ENCODE measurements at regions not wholly inside any gene's neighbourhood (a gene's known extent, or its start where the extent isn't known, plus 50 kb on each side); places are given as distances from the start of the nearest gene placed in this dataset.

DNA sequence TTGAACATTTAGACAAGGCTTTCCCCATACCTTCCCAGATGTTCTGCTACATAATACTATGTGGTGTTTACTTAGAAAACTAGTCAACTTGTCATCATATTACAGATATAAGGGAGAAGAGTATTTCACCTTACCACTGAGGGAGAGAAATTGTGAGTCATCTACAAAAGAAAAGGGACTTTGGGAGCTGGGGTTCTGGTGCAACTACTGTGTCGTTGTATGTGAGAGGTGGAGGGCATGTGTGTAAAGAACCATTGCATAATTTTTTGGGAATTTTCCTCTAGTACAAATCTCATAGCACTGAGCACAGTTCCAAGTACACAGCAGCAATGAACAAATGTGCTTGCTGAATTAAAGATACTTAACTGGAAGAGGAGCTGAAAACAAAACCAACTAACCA lies 665.6 kb downstream of the DHX35 start:
- Mint-ChIP-seq H3K9me3 (no peaks in the 10 kb centered on the region; the same call in 2 of the 3 replicates), H3K36me3 (ENCODE audit: low read depth) (no peaks in the 10 kb centered on the region), H3K27me3 (ENCODE audit: insufficient read depth, low read depth, poor library complexity) (no peaks in the 10 kb centered on the region), H3K27ac (no peak overlapping the region), H3K4me1 (peaks cover 3% of the 10 kb centered on the region; the same call in 2 of the 3 replicates), H3K4me3 (no peak overlapping the region)
- Histone ChIP-seq H3F3A (replicated peaks; ENCODE audit: low read depth) (no peaks in the 10 kb centered on the region), H3K27ac (ENCODE audit: low read depth) (no peak overlapping the region), H3K4me2 (no peak overlapping the region), H2AFZ (no peak overlapping the region), H3K4me1 (ENCODE audit: insufficient read depth) (no peaks in the 10 kb centered on the region), H3K79me2 (replicated peaks; ENCODE audit: insufficient read depth) (no peaks in the 10 kb centered on the region), H4K20me1 (replicated peaks; ENCODE audit: insufficient read depth) (no peaks in the 10 kb centered on the region), H3K27me3 (ENCODE audit: insufficient read depth) (no peaks in the 10 kb centered on the region), H3K4me3 (no peak overlapping the region), H3K36me3 (ENCODE audit: insufficient read depth) (no peaks in the 10 kb centered on the region), H3K9me2 (ENCODE audit: insufficient read depth) (peaks cover 14% of the 10 kb centered on the region)
- TF ChIP-seq JUNB (IDR thresholded peaks at IDR 0.05; ENCODE audit: unreplicated experiment), result no peak
- TF ChIP-seq, protein P1, sequence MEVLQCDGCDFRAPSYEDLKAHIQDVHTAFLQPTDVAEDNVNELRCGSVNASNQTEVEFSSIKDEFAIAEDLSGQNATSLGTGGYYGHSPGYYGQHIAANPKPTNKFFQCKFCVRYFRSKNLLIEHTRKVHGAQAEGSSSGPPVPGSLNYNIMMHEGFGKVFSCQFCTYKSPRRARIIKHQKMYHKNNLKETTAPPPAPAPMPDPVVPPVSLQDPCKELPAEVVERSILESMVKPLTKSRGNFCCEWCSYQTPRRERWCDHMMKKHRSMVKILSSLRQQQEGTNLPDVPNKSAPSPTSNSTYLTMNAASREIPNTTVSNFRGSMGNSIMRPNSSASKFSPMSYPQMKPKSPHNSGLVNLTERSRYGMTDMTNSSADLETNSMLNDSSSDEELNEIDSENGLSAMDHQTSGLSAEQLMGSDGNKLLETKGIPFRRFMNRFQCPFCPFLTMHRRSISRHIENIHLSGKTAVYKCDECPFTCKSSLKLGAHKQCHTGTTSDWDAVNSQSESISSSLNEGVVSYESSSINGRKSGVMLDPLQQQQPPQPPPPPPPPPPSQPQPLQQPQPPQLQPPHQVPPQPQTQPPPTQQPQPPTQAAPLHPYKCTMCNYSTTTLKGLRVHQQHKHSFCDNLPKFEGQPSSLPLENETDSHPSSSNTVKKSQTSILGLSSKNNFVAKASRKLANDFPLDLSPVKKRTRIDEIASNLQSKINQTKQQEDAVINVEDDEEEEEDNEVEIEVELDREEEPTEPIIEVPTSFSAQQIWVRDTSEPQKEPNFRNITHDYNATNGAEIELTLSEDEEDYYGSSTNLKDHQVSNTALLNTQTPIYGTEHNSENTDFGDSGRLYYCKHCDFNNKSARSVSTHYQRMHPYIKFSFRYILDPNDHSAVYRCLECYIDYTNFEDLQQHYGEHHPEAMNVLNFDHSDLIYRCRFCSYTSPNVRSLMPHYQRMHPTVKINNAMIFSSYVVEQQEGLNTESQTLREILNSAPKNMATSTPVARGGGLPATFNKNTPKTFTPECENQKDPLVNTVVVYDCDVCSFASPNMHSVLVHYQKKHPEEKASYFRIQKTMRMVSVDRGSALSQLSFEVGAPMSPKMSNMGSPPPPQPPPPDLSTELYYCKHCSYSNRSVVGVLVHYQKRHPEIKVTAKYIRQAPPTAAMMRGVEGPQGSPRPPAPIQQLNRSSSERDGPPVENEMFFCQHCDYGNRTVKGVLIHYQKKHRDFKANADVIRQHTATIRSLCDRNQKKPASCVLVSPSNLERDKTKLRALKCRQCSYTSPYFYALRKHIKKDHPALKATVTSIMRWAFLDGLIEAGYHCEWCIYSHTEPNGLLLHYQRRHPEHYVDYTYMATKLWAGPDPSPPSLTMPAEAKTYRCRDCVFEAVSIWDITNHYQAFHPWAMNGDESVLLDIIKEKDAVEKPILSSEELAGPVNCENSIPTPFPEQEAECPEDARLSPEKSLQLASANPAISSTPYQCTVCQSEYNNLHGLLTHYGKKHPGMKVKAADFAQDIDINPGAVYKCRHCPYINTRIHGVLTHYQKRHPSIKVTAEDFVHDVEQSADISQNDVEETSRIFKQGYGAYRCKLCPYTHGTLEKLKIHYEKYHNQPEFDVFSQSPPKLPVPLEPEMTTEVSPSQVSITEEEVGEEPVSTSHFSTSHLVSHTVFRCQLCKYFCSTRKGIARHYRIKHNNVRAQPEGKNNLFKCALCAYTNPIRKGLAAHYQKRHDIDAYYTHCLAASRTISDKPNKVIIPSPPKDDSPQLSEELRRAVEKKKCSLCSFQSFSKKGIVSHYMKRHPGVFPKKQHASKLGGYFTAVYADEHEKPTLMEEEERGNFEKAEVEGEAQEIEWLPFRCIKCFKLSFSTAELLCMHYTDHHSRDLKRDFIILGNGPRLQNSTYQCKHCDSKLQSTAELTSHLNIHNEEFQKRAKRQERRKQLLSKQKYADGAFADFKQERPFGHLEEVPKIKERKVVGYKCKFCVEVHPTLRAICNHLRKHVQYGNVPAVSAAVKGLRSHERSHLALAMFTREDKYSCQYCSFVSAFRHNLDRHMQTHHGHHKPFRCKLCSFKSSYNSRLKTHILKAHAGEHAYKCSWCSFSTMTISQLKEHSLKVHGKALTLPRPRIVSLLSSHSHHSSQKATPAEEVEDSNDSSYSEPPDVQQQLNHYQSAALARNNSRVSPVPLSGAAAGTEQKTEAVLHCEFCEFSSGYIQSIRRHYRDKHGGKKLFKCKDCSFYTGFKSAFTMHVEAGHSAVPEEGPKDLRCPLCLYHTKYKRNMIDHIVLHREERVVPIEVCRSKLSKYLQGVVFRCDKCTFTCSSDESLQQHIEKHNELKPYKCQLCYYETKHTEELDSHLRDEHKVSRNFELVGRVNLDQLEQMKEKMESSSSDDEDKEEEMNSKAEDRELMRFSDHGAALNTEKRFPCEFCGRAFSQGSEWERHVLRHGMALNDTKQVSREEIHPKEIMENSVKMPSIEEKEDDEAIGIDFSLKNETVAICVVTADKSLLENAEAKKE (CRISPR knock-in tag; IDR thresholded peaks at IDR 0.05), result no peak
- TF ChIP-seq, protein P2, sequence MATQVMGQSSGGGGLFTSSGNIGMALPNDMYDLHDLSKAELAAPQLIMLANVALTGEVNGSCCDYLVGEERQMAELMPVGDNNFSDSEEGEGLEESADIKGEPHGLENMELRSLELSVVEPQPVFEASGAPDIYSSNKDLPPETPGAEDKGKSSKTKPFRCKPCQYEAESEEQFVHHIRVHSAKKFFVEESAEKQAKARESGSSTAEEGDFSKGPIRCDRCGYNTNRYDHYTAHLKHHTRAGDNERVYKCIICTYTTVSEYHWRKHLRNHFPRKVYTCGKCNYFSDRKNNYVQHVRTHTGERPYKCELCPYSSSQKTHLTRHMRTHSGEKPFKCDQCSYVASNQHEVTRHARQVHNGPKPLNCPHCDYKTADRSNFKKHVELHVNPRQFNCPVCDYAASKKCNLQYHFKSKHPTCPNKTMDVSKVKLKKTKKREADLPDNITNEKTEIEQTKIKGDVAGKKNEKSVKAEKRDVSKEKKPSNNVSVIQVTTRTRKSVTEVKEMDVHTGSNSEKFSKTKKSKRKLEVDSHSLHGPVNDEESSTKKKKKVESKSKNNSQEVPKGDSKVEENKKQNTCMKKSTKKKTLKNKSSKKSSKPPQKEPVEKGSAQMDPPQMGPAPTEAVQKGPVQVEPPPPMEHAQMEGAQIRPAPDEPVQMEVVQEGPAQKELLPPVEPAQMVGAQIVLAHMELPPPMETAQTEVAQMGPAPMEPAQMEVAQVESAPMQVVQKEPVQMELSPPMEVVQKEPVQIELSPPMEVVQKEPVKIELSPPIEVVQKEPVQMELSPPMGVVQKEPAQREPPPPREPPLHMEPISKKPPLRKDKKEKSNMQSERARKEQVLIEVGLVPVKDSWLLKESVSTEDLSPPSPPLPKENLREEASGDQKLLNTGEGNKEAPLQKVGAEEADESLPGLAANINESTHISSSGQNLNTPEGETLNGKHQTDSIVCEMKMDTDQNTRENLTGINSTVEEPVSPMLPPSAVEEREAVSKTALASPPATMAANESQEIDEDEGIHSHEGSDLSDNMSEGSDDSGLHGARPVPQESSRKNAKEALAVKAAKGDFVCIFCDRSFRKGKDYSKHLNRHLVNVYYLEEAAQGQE (IDR thresholded peaks at IDR 0.05; ENCODE audit: unreplicated experiment), result no peak
- TF ChIP-seq EZH2phosphoT487 (IDR thresholded peaks at IDR 0.05; ENCODE audit: unreplicated experiment), result no peak
- no peak for TF ChIP-seq POLR2AphosphoS5 (IDR thresholded peaks at IDR 0.05; ENCODE audit: low read depth)
- no peak for TF ChIP-seq ZNF114 (CRISPR knock-in tag; IDR thresholded peaks at IDR 0.05)
- TF ChIP-seq STAT1 (IDR thresholded peaks at IDR 0.05; ENCODE audit: unreplicated experiment), result no peak
- no peak for TF ChIP-seq CREB1 (CRISPR knock-in tag; IDR thresholded peaks at IDR 0.05; ENCODE audit: low read depth)
- TF ChIP-seq EZH2 (IDR thresholded peaks at IDR 0.05; ENCODE audit: low read depth, unreplicated experiment), result no peak
- TF ChIP-seq, protein P3, sequence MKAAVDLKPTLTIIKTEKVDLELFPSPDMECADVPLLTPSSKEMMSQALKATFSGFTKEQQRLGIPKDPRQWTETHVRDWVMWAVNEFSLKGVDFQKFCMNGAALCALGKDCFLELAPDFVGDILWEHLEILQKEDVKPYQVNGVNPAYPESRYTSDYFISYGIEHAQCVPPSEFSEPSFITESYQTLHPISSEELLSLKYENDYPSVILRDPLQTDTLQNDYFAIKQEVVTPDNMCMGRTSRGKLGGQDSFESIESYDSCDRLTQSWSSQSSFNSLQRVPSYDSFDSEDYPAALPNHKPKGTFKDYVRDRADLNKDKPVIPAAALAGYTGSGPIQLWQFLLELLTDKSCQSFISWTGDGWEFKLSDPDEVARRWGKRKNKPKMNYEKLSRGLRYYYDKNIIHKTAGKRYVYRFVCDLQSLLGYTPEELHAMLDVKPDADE (IDR thresholded peaks at IDR 0.05), result no peak
- TF ChIP-seq ZNF331 (CRISPR knock-in tag; IDR thresholded peaks at IDR 0.05; ENCODE audit: low read depth), result no peak
- TF ChIP-seq, protein P4, sequence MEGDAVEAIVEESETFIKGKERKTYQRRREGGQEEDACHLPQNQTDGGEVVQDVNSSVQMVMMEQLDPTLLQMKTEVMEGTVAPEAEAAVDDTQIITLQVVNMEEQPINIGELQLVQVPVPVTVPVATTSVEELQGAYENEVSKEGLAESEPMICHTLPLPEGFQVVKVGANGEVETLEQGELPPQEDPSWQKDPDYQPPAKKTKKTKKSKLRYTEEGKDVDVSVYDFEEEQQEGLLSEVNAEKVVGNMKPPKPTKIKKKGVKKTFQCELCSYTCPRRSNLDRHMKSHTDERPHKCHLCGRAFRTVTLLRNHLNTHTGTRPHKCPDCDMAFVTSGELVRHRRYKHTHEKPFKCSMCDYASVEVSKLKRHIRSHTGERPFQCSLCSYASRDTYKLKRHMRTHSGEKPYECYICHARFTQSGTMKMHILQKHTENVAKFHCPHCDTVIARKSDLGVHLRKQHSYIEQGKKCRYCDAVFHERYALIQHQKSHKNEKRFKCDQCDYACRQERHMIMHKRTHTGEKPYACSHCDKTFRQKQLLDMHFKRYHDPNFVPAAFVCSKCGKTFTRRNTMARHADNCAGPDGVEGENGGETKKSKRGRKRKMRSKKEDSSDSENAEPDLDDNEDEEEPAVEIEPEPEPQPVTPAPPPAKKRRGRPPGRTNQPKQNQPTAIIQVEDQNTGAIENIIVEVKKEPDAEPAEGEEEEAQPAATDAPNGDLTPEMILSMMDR (conservative IDR thresholded peaks at IDR 0.05; ENCODE audit: low read depth in 2 of 2), result no peak
- TF ChIP-seq NANOG (IDR thresholded peaks at IDR 0.05; ENCODE audit: borderline replicate concordance), result no peak
- no peak for DNase-seq (ENCODE audit: low spot score)
- no peak for ATAC-seq
